Liver (tissue), 8 donors: ENCODE measurements at regions not wholly inside any gene's neighbourhood (a gene's known extent, or its start where the extent isn't known, plus 50 kb on each side); places are given as distances from the start of the nearest gene placed in this dataset.

Experiments used
- DNase-seq: peaks from one replicate; pipeline ENCODE4 v3.0.0-alpha.2; 2017; ENCODE audit warnings: low spot score
- H3K27ac ChIP-seq, 2 donors: one replicate each; pipeline ENCODE4 v1.7.0; 2013; ENCODE audit warnings: inconsistent platforms in 2 of 2, low read length in 2 of 2, control low read depth in 1 of 2, low read depth in 1 of 2, mild to moderate bottlenecking in 1 of 2
- H3K27me3 ChIP-seq, 4 donors: one replicate each; pipeline versions ENCODE4 v1.6.1 to v1.7.0; 2013; ENCODE audit warnings: low read length in 3 of 4, inconsistent platforms in 1 of 4, mild to moderate bottlenecking in 1 of 4, moderate library complexity in 1 of 4; ENCODE audit not compliant: control insufficient read depth in 4 of 4, insufficient read depth in 4 of 4
- H3K36me3 ChIP-seq, 4 donors: one replicate each; pipeline versions ENCODE4 v1.6.1 to v1.7.0; 2013; ENCODE audit warnings: low read length in 3 of 4, mild to moderate bottlenecking in 3 of 4, low read depth in 1 of 4, moderate library complexity in 1 of 4; ENCODE audit not compliant: control insufficient read depth in 4 of 4, insufficient read depth in 3 of 4
- H3K4me1 ChIP-seq, 4 donors: one replicate each; pipeline versions ENCODE4 v1.6.1 to v1.7.0; 2013; ENCODE audit warnings: low read length in 3 of 4, mild to moderate bottlenecking in 3 of 4, moderate library complexity in 1 of 4; ENCODE audit not compliant: control insufficient read depth in 4 of 4, insufficient read depth in 4 of 4
- H3K4me3 ChIP-seq, 3 donors: one replicate each; pipeline versions ENCODE4 v1.6.1 to v1.7.0; 2013; ENCODE audit warnings: low read length in 3 of 3, control low read depth in 1 of 3, low read depth in 1 of 3, mild to moderate bottlenecking in 1 of 3
- H3K9ac ChIP-seq, 2 donors: one replicate each; pipeline ENCODE4 v1.7.0; 2013; ENCODE audit warnings: low read length in 2 of 2, mild to moderate bottlenecking in 2 of 2, moderate library complexity in 2 of 2, control low read depth in 1 of 2, low read depth in 1 of 2
- H3K9me3 ChIP-seq, 4 donors: one replicate each; pipeline versions ENCODE4 v1.6.1 to v1.7.0; 2013; ENCODE audit warnings: low read length in 3 of 4; ENCODE audit not compliant: control insufficient read depth in 4 of 4
- ATF3 ChIP-seq: IDR thresholded peaks from 2 replicates; pipeline ENCODE4 v1.6.1; 2016; ENCODE audit warnings: antibody characterized with exemption
- CTCF ChIP-seq: fragments of 150-350 bp; IDR thresholded peaks from 2 replicates; pipeline ENCODE4 v1.5.1; 2017; ENCODE audit warnings: improper control_type of control experiment, low read depth, low read length; ENCODE audit not compliant: missing input control
- EGR1 ChIP-seq, 2 donors: IDR thresholded peaks; 2 replicates each; pipeline ENCODE4 v1.6.1; 2016 to 2018; ENCODE audit warnings: antibody characterized with exemption in 2 of 2, low read depth in 2 of 2
- FOXA1 ChIP-seq: IDR thresholded peaks from 2 replicates; pipeline ENCODE4 v1.6.1; 2016; ENCODE audit warnings: antibody characterized with exemption
- FOXA2 ChIP-seq: IDR thresholded peaks from 2 replicates; pipeline ENCODE4 v1.6.1; 2016; ENCODE audit warnings: antibody characterized with exemption
- GABPA ChIP-seq, 2 donors: IDR thresholded peaks in 1 of 2; conservative IDR thresholded peaks in 1 of 2; 2 replicates each; pipeline ENCODE4 v1.6.1; 2016; ENCODE audit warnings: antibody characterized with exemption in 2 of 2, mild to moderate bottlenecking in 1 of 2, moderate library complexity in 1 of 2
- HNF4A ChIP-seq, 2 donors: conservative IDR thresholded peaks; 2 replicates each; pipeline ENCODE4 v1.6.1; 2016; ENCODE audit warnings: antibody characterized with exemption in 2 of 2, mild to moderate bottlenecking in 2 of 2
- HNF4G ChIP-seq: IDR thresholded peaks from 2 replicates; pipeline ENCODE4 v1.6.1; 2016; ENCODE audit warnings: antibody characterized with exemption
- JUND ChIP-seq, 2 donors: IDR thresholded peaks; 2 replicates each; pipeline ENCODE4 v1.6.1; 2016; ENCODE audit warnings: antibody characterized with exemption in 2 of 2
- MAX ChIP-seq: IDR thresholded peaks from 2 replicates; pipeline ENCODE4 v1.6.1; 2016; ENCODE audit warnings: antibody characterized with exemption
- NR2F2 ChIP-seq: IDR thresholded peaks from 2 replicates; pipeline ENCODE4 v1.6.1; 2016; ENCODE audit warnings: antibody characterized with exemption
- RAD21 ChIP-seq, 2 donors: IDR thresholded peaks; 2 replicates each; pipeline ENCODE4 v1.6.1; 2016; ENCODE audit warnings: antibody characterized with exemption in 2 of 2, mild to moderate bottlenecking in 2 of 2
- REST ChIP-seq: IDR thresholded peaks from 2 replicates; pipeline ENCODE4 v1.6.1; 2016; ENCODE audit warnings: antibody characterized with exemption, mild to moderate bottlenecking
- RXRA ChIP-seq, 2 donors: IDR thresholded peaks; 2 replicates each; pipeline ENCODE4 v1.6.1; 2017 to 2018; ENCODE audit warnings: antibody characterized with exemption in 2 of 2, mild to moderate bottlenecking in 1 of 2
- SP1 ChIP-seq: IDR thresholded peaks from 2 replicates; pipeline ENCODE4 v1.6.1; 2018; ENCODE audit warnings: antibody characterized with exemption, mild to moderate bottlenecking
- TAF1 ChIP-seq: conservative IDR thresholded peaks from 2 replicates; pipeline ENCODE4 v1.6.1; 2016; ENCODE audit warnings: antibody characterized with exemption, mild to moderate bottlenecking
- YY1 ChIP-seq: IDR thresholded peaks from 2 replicates; pipeline ENCODE4 v1.6.1; 2016; ENCODE audit warnings: antibody characterized with exemption, mild to moderate bottlenecking
- ZBTB33 ChIP-seq: IDR thresholded peaks from 2 replicates; pipeline ENCODE4 v1.6.1; 2016; ENCODE audit warnings: antibody characterized with exemption
- WGBS: extraction: QIAGEN DNeasy Blood & Tissue Kit; methylation state at CpG from one replicate; pipeline ENCODE4 v1.1.7; 2013; 5-methylcytosine and 5-hydroxymethylcytosine counted together
- donor health status: healthy.
- donor health status: healthy.
- donor health status: healthy.
- donor health status: healthy.
- donor health status: healthy.

- no peaks in the 10 kb centered on the region for H3K36me3 ChIP-seq
- H3K9me3 ChIP-seq: no peaks in the 10 kb centered on the region
- H3K27me3 ChIP-seq: no peaks in the 10 kb centered on the region
- no peaks in the 10 kb centered on the region for H3K4me1 ChIP-seq
- no peak for DNase-seq
- H3K27ac ChIP-seq: no peak overlapping the region
- no peak overlapping the region for H3K4me3 ChIP-seq
- H3K9ac ChIP-seq: no peak overlapping the region
- TF ChIP-seq MAX: no peak
- no peak for TF ChIP-seq YY1
- no peak for TF ChIP-seq JUND (IDR thresholded peaks at IDR 0.05)
- no peak for TF ChIP-seq GABPA (IDR thresholded peaks at IDR 0.05 in 1 of 2, conservative IDR thresholded peaks at IDR 0.05 in 1 of 2)
- TF ChIP-seq NR2F2: no peak
- TF ChIP-seq REST: no peak
- TF ChIP-seq FOXA1: no peak
- no peak for TF ChIP-seq CTCF
- TF ChIP-seq ATF3: no peak
- no peak for TF ChIP-seq ZBTB33
- no peak for TF ChIP-seq TAF1
- TF ChIP-seq EGR1 (IDR thresholded peaks at IDR 0.05; ENCODE audit: low read depth in 2 of 2): no peak
- TF ChIP-seq RAD21 (IDR thresholded peaks at IDR 0.05): no peak
- TF ChIP-seq RXRA (IDR thresholded peaks at IDR 0.05): no peak
- no peak for TF ChIP-seq HNF4G
- TF ChIP-seq FOXA2: no peak
- TF ChIP-seq HNF4A (conservative IDR thresholded peaks at IDR 0.05): no peak
- TF ChIP-seq SP1: no peak
- WGBS: 98% methylated on average over 1 of the region's 1 CpG
These were observed 101.5 kb upstream of the TGFBR2 start for GRCh38 chr3:30504939-30505338.
